ENCODE measurements at regions not wholly inside any gene's neighbourhood (a gene's known extent, or its start where the extent isn't known, plus 50 kb on each side); places are given as distances from the start of the nearest gene placed in this dataset.
"Not testable (repeated sequence)": the region's sequence is repeated elsewhere in the genome, so short reads cannot be mapped to it uniquely, and the experiment has no call there.

DNA sequence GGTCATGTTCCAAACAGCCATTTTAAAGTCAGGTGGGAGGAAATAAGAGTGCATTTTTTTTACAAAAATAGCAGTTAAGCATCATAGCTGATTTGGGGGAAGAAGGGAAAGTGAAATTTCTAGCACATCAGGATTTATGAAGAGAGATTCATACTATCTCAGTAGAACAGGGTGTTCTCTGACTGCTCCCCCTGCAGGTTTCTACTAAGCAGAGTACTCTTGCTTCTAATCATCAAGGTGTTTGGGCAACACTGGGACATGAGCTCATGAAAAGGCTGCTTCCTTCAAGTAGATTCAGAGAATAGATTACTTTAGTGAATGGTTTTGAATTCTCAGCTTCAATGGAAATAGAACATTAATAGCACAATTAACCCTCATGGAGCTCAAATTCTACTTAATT is 591.4 kb upstream of the PCDH10 start:
- no peak for DNase-seq

DNA sequence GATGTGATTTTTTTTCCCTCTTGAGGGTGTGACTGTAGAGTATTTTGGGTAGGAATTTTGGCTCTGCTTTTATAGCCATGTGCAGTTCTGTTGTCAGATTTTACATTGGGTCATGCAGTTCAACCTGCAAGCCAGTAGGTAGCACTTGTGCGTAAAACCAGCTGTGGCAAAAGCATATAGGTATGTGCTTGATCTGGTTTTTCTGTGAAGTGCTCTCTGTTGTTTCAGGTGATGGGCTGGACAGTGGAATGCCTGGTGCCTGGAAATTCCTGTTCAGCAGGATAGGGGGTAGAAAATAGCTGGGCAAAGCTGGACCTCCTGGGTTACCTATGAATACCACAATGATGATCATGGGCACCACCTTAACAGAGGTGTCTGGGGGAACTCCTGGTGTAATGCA is 584.2 kb upstream of the PCDH10 start:
- DNase-seq, result no peak

DNA sequence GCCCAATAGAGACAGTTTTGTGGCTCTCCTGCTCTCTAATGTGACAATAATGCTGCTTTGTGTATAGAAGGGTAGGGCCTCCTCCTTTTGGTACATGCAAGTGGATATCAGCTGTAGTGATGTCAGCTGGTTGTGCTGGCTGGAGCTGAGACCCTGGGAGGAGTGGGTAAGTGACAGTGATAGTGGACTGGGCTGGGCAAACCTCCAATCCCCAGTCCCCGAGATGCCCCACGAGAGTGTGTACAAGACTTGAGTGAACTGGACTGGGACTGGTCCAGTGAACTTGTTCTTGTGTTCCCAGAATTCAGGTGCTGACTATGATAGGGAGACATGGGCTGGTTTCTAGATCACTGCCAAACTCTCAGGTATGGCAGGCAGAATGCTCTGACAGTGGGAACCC is 583.6 kb upstream of the PCDH10 start:
- DNase-seq, result no peak

DNA sequence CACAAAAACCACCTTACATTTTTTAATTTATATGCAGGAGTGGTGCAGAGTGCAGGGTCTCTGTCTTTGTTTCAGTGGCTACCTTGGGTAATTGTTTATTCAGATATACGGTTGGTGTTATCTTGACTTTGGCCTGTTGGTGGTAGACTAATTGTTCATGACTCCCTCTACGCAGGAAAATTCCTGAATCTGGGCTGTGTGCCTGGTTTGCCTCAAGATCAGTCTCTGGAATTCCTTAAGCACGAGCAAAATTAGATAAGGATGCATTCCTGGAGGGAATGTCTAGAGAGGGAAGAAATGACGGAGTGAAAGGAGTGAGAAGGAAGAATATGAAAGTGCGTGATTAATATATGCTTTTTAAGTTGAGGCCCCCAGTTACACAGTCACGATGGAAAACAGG is 576.9 kb upstream of the PCDH10 start:
- DNase-seq, result no peak

DNA sequence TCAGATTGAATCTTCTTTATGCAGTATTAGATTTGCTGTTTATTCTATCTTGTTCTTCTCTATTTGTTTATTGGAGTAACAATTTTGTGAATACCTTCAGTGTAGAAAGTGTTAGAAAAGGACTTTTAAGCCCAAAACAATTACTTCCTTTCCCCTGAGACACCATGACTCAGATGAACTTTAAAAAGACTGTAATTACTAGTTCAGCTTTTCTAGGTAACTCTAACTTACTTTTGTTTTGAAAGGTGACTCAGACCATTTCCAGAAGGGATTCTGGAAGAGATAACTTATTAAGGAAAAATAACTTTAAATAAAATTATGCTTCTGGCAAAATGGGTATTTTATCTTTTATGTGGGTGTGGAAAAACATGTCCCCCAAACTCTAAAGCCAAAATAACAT is 561.5 kb upstream of the PCDH10 start:
- no peak for DNase-seq

DNA sequence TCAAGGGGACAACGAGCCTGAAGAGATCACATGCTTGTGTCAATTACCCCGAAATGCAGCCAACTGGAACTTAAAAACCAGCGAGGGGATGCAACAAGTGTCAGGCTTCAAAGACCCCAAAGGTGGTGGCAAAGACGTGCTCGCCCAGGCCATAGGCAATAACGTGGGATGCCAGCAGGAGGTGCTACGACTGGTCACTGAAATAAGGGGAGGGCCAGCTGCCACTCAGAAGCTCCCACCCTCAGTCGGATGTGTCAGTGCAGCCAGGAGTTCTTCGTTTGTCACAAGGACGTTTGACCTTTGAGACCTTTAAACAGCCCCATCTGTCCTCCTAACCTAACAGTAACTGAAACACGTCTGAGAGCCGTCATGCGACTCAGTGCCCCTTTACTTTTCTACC is 556.8 kb upstream of the PCDH10 start:
- DNase-seq, result no peak

DNA sequence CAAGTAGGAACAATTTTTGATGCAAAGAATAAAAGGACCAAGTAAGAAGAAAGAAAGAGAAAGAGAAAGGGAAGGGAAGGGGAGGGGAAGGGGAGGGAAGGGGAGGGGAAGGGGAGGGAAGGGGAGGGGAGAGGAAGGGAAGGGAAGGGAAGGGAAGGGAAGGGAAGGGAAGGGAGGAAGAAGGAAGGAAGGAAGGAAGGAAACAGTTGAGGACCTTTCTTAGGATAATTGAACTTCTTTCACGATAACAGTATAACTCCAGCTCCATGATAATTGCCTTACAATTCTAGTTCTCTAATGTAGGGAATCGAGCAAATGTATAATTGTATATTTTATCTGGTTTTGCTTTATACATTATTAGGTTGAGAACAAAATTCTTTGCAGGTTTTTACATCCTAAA is 556.2 kb upstream of the PCDH10 start:
- DNase-seq, result no peak

DNA sequence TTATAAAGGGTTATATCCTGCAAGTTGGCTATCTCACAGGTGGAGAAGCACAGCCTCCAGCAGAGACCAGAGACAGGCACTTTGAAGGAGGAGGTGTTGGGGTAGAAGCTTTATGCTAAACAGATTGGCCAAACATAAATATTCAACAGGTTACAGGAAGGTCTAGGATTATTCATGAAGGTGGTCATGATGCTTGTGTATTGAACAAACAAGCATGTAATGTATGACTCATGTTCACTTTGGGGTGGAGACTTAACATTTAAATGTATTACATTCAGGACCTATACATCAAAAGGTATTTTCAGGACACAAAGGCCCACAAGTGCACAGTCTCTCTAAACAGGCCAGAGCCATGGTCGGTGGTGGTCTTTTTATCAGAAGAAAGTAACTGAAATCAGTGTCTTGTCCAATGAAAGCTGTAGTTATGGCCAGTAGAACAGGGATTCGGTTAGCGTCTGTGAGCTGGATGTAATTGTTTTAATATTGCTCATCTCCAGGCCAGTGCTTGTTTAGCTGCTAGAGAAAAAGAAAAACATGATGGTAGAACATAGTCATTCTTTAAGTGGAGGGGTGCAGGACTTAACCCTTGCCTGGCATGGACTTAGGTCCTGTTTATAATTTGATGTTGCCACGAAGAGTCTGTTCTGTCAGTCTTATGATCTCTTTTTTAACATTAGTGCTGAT is 555.2 kb upstream of the PCDH10 start:
- no peak for DNase-seq

DNA sequence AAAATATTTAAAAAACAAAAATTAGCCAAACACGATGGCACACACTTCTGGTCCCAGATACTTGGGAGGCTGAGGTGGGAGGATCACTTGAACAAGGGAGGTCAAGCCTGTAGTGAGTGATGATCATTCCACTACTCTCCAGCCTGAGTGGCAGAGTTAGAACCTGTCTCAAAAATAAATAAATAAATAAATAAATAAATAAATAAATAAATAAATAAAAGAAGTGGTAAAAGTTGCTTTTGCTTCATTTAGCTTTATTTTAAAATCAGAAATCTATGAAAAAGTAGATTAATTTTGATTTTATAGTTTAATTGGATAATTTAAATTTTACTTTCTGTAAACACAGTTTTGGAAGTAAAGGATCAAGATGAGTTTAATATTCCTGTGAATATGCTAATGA is 552.9 kb upstream of the PCDH10 start:
- no peak for DNase-seq

DNA sequence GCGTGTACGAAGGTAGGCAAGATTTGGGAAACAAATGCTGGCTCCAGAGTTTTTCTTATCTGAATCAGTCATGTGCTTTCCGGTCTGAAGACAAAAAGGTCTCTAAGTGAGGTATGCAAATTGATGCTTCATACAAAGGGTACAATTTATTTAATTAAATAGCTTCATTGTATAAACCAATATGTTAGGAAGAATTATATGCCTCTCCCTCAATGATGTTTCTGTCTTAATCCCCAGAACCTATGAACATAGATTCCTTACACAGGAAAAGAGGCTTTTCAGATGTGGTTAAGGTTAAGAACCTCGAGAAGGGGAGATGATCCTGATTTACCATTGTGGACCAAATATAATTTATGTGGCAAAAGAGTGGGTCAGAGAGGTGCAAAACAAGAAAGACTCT is 543.5 kb upstream of the PCDH10 start:
- no peak for DNase-seq

DNA sequence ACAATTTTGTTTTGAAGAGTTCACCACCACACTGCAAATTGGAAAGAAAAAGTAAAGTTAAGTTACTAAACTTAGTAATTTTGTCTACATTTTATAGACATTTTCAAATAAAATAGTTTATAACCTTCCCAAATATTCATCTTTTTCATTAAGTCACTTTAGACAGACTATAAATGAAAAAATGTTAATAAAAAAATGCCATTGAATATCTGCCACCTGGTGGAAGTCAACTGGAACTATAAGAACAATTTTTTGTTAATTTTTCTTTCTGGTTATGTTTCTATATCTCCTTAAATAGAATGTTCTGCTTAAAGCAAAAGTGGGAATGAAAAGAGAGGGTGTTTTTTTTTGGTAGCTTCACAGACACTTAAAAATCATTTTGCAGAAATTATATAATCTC is 534.4 kb upstream of the PCDH10 start:
- no peak for DNase-seq

DNA sequence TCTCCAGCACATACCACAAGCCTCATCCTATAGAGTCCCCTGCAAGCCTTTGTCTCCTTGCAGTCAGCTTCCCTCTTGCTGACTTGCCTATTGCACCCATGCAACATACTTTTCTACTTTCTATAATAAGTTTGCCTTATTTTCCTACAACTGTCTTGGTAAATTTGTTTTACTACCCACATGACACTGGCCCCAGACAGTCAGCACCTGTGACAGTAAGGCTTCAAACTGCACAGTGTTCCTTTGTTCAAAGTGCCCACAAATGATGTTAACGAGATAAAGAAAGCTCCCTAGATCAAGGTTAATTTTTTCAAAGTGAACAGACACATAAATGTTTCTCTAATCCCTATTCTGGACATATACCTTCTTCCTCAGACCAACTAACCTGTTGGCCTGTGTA is 529.1 kb upstream of the PCDH10 start:
- no peak for DNase-seq

DNA sequence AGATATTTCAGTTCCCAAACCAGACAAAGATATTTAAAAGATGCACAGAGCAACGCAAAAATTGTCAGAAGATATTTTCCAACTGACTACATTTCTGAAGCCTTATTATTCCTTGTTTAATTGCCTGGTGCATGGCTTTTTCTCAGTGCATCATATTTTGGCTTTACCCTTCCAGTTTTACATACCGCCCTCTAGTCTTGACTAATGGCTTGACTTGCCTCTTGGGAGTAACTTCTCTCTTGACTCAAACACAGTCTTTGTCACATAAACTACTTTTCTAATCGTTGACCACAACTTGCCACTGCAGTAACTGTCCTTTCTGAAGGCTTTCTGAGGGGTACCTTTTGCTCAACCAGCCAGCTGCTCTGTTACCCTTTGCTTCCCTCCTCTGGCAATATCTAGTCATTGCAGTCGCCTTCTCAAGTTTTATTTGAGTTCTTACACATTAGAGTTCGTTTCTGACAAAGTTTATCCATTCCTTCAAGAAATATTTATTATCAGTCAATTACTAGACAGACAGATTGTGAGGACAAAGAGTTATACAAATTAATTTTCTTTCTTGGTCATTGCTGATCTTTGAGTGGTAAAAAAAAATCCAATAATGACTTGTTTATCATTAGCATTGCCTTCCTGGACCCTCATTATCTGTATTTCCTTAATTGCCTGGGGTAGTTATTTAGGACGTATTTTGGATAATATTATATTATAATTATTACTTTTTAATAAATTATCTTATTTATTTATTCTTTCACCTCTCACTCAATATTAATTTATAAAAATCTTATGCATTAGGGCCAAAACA is 506.9 kb upstream of the PCDH10 start:
- DNase-seq, result peak; percentile 0 to 17

DNA sequence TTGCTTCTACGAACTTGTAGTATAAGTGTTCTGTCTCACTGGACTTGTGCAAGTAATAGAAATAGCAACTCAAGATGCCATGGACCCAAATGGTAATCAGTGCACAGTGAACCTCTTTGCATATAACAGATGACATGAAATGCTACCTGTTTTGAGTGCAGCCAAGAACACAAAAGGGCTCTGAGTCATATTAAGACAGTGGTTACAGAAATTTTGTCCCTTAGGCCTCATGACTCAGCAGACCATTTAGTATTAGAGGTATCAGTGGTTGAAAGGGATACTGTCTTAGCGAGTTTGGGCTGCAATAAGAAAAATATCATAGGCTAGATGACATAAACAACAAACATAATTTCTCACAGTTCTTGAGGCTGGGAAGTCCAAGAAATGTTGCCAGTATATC is 502.9 kb upstream of the PCDH10 start:
- no peak for DNase-seq

DNA sequence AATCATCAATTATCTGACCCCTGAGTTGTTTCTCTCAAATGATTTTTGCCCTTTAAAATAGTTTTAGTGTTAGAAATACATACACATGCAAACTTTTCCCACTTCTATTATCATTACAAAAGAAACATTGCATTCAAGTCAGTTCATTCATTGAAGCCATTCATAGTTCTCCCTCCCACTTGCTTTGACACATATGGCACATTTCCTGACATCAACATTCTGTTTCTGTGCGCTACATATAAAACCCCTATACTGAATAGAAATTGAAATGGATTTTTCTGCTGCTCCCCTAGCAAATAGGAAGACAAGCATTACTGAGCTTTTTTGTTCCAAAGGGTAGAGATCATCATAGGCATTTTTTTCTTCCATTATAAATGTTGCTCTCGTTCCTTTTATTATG is 497.9 kb upstream of the PCDH10 start:
- no peak for DNase-seq

DNA sequence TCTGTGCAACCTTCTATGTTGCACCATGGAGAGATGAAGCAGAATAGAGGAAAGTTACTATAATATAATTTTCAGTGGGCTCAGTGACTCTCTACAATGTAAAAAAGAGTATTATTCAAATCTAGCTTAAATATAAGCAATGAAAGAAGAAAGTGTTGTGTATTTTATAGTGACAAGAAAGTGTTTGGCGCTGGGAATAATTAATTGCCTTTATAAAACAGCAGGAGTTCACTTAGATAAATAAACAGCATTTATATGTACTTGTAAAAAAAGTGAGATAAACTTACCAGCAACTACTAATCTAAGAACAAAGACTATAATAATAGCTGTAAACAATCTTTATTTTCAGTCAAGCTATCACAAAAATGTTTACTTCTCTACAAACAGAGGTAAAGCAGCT is 488.9 kb upstream of the PCDH10 start:
- no peak for DNase-seq

DNA sequence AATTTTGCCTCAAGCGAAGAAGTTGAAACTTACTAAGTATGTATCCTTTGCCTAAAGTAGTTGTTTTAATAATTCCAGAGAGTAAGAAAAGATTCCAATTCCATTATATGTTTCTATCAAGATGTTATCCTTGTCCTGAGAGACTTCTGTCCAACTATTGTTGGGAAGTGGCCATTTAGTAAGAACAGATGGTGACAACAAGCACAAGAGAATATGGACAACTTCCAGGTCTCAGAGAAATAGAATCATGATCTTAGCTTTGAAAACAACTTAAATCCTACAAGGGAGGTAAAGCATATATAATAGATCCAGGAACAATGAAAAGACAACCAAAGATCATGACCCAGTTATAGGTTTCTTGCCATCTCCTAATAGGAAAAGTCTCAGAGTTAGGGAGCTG is 486.6 kb upstream of the PCDH10 start:
- no peak for DNase-seq

DNA sequence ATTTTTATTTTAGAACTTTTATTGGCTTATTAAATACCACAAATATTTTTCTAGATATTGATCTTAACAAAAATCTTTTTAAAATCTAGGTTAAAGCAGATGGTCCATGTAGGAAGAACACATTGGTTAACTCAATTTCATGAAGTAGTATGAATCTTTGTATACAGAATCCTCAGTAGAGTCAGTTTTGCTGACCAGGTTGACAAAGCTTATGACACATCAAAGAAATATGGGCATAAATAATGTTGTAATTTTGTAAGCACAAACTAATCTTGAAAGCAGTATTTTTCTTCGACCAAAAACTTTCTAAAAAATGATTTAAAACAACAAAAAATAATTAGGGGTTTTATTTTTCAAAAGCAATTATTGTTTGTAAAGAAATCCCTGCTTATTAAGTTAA is 479.3 kb upstream of the PCDH10 start:
- DNase-seq, result no peak

DNA sequence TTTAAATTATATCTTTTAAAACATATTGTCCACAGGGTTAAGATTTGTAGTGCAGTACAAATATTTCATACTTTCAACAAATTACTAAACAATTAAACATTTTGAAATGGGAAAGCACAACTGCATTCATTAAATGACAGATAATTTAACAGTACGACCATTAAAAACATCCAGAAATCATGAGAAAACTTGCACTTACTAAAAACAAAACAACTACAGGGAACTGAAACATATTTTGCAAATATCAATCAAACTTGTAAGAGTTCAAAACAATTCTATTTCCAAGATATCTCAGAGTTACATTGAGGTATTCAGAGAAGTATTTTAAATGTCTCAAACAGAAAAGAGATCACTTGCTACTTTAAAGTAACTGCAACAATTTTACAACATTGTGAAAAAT is 478.5 kb upstream of the PCDH10 start:
- no peak for DNase-seq

DNA sequence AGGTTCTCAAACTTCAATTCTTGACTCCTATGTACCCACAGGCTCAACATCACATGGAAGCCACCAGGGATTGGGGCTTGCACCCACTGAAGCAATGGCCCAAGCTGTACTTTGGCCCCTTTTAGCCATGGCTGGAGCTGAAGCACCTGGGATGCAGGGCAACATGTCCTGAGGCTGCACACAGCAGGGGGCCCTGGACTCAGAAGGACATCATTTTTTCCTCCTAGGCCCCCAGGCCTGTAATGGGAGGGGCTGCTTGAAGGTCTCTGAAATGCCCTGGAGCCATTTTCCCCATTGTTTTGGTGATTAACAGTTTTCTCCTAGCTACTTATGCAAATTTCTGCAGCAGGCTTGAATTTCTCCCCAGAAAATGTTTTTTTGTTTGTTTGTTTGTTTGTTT is 465.1 kb upstream of the PCDH10 start:
- no peak for DNase-seq

DNA sequence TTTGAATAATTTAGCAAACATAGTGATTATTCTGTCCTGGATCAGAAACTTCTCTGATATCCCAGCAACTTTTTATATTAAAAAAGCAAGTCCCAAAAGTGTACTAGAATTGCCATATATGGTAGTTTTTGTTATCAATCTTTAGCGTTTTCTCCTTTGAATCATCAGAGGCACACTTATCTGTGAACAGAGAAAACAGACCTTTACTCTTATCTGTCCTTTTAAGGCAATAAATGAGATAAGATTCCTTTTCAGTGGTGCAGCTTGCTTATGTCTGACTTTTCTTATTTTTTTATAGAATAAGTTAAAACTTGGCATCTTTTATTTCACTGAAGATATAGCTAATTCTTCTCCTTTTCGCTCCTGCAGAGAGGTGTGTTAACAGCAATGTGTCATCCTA is 458.1 kb upstream of the PCDH10 start:
- no peak for DNase-seq

DNA sequence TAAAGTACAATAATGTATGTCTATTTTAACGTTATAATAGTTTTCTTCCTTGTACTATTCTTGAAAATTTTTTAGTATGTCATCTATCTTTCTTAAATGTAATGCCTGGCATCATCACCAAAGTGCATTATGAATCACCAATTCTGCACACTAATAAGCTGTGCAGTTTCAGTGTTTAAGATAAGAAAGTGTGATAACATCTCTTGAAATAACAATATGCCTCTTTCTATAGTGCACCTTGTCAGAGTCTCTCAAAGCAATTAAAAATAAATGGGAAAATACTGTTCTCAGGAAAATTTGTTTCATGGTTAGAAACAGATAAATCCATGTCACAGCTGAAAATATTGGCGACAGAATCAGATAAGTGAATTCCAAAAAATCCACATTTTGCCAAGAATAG is 457.4 kb upstream of the PCDH10 start:
- DNase-seq, result no peak

DNA sequence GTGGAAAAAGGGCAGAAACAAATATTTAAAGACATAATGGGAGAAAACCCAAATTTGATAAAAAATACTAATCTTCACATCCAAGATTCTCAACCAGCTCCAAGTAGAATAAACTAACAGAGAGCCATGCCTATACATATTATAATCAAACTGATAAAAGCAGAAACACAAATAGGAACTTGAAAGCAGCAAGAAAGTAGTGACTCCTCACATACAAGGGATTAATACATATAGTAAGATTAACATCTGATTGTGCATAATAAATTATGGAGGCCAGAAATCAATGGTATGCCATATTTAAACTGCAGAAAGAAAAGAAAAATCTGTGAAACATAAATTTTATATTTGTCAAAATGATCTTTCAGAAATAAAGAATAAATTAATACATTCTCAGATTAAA is 454.3 kb upstream of the PCDH10 start:
- DNase-seq, result no peak

DNA sequence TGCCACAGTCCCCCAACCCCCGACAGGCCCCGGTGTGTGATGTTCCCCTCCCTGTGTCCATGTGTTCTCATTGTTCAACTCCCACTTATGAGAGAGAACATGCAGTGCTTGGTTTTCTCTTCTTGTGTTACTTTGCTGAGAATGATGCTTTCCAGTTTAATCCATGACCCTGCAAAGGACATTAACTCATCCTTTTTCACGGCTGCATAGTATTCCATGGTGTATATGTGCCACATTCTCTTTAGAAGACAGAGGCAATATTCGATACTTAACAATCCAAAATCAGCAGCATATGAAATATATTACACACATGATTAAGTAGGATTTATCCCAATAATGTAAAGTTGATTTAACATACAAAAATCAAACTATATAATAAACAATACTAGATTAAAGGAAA is 451.6 kb upstream of the PCDH10 start:
- DNase-seq, result not testable (repeated sequence)

DNA sequence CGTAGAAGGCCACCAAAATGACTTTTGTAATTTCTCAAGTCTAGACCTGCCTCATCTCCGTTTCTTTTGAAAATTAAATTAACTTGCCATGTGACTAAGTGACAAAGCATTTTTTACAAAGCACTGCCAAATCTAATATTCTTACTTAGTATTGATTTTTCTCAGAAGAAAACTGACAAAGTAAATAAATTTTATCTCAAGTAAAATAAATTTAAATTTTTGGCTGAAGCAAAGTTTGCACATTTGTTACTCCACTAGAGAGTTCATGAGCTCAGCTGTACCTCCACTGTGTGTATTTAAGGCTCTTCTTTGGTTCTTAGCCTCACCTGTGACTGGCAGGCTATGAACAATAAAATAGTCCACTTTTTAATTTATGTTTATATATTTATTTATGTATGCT is 441.1 kb upstream of the PCDH10 start:
- DNase-seq, result no peak
